ENCODE measurements at regions not wholly inside any gene's neighbourhood (a gene's known extent, or its start where the extent isn't known, plus 50 kb on each side); places are given as distances from the start of the nearest gene placed in this dataset.

GRCh38 chr5:89336111-89336510 is 453.1 kb upstream of the MEF2C start:
- Histone ChIP-seq H3K56ac (ENCODE audit: extremely low read depth, insufficient read depth, low read length) (no peak overlapping the region), H3K27ac (ENCODE audit: insufficient read depth, low read length) (no peak overlapping the region), H2BK20ac (ENCODE audit: low read depth, low read length) (no peak overlapping the region), H3K14ac (replicated peaks; ENCODE audit: low read depth, low read length) (no peak overlapping the region), H3K9me1 (ENCODE audit: insufficient read depth, low read length) (no peaks in the 10 kb centered on the region), H4K91ac (ENCODE audit: insufficient read depth, low read depth, low read length) (no peak overlapping the region), H2AK9ac (replicated peaks; ENCODE audit: low read depth, low read length, poor library complexity) (no peak overlapping the region), H3K27me3 (ENCODE audit: control insufficient read depth, insufficient read depth, low read length) (no peaks in the 10 kb centered on the region), H3K79me1 (ENCODE audit: low read depth in 1 of 2, low read length in 2 of 2) (no peaks in the 10 kb centered on the region), H3K4ac (ENCODE audit: low read depth, low read length) (no peak overlapping the region), H4K8ac (ENCODE audit: low read depth in 2 of 2, low read length in 2 of 2) (no peak overlapping the region), H3K4me1 (ENCODE audit: control insufficient read depth, insufficient read depth, low read length) (no peaks in the 10 kb centered on the region), H3K36me3 (ENCODE audit: control insufficient read depth, insufficient read depth, low read length) (no peaks in the 10 kb centered on the region), H3K23ac (ENCODE audit: low read depth, low read length) (no peak overlapping the region), H4K20me1 (ENCODE audit: insufficient read depth, low read length) (no peaks in the 10 kb centered on the region), H3K18ac (ENCODE audit: low read depth, low read length) (no peak overlapping the region), H2BK120ac (ENCODE audit: low read depth, low read length) (no peak overlapping the region), H2BK5ac (ENCODE audit: low read depth, low read length, poor library complexity, severe bottlenecking) (no peak overlapping the region), H2AK5ac (ENCODE audit: low read depth, low read length) (no peak overlapping the region), H3K9me3 (ENCODE audit: control insufficient read depth, insufficient read depth, low read length) (no peaks in the 10 kb centered on the region), H3K9ac (ENCODE audit: low read depth, low read length) (no peak overlapping the region), H3K4me2 (ENCODE audit: low read depth, low read length) (no peak overlapping the region), H2BK15ac (ENCODE audit: low read depth, low read length) (no peak overlapping the region), H3K4me3 (ENCODE audit: insufficient read depth, low read depth, low read length) (no peak overlapping the region), H4K5ac (ENCODE audit: low read depth, low read length) (no peak overlapping the region), H2AFZ (replicated peaks; ENCODE audit: low read length, poor library complexity) (no peak overlapping the region)
- no TSS peak for BruUV-seq (replicated peaks)
- no peak for TF ChIP-seq RAD21 (IDR thresholded peaks at IDR 0.05; ENCODE audit: low read length)
- TF ChIP-seq FOS (IDR thresholded peaks at IDR 0.05; ENCODE audit: low read depth, low read length), result no peak
- no peak for TF ChIP-seq CEBPB (IDR thresholded peaks at IDR 0.05; ENCODE audit: low read depth, low read length)
- TF ChIP-seq MXI1 (IDR thresholded peaks at IDR 0.05; ENCODE audit: borderline replicate concordance, low read depth, low read length), result no peak
- no peak for TF ChIP-seq USF2 (IDR thresholded peaks at IDR 0.05; ENCODE audit: low read depth, low read length)
- no peak for TF ChIP-seq POLR2A (IDR thresholded peaks at IDR 0.05; ENCODE audit: low read depth, low read length)
- TF ChIP-seq CHD1 (IDR thresholded peaks at IDR 0.05; ENCODE audit: low read depth, low read length), result no peak
- no peak for TF ChIP-seq MAFK (IDR thresholded peaks at IDR 0.05; ENCODE audit: low read depth, low read length)
- no peak for TF ChIP-seq BHLHE40 (IDR thresholded peaks at IDR 0.05; ENCODE audit: low read depth, low read length)
- no peak for TF ChIP-seq CTCF (conservative IDR thresholded peaks at IDR 0.05; ENCODE audit: low read depth, low read length)
- no peak for TF ChIP-seq RCOR1 (IDR thresholded peaks at IDR 0.05; ENCODE audit: insufficient replicate concordance, low read length)
- no peak for TF ChIP-seq MAZ (IDR thresholded peaks at IDR 0.05; ENCODE audit: borderline replicate concordance, low read depth, low read length)
- TF ChIP-seq ELK1 (IDR thresholded peaks at IDR 0.05; ENCODE audit: borderline replicate concordance, low read depth, low read length), result no peak
- no peak for TF ChIP-seq RFX5 (IDR thresholded peaks at IDR 0.05; ENCODE audit: low read depth, low read length)
- no peak for TF ChIP-seq NFE2L2 (IDR thresholded peaks at IDR 0.05; ENCODE audit: low read depth, low read length)
- dilution Hi-C loops (cut with HindIII; ENCODE audit: low sequenced_read_pairs, unreplicated experiment) (no loop called here), in situ Hi-C loops (cut with MboI; ENCODE audit: low sequenced_read_pairs) (no loop called here), intact Hi-C loops (cut with micrococcal nuclease) (no loop called here)
- WGBS, 2 experiments (ENCODE audit: extremely low coverage in 2 of 2, insufficient read length in 1 of 2), result no CpG with 5 or more reads among the region's 2 CpGs
- ChIA-PET CTCF (no interaction called here), POLR2A (ENCODE audit: unreplicated experiment) (no interaction called here)
- ATAC-seq (ENCODE audit: low read depth) (no peak), DNase-seq (no peak)
